ENCODE measurements at regions not wholly inside any gene's neighbourhood (a gene's known extent, or its start where the extent isn't known, plus 50 kb on each side); places are given as distances from the start of the nearest gene placed in this dataset.

DNA sequence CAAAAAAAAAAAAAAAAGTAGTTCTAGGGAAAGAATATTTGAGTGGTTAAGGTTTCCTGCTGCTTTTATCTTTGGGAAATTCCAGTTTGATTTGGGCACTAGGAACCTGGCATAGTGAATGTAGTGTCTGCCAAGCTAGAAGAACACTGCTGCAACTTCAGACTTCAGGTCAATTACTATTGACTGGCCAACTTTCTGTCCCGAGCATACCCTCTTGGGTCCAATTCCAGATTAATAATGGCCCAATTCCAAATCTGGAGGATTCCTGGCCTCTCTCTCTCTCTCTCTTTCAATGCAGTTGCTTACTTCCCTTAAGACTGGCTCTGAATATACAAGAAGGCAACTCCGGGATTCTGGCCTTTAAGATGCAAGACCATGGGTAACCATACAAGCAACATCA, 74.9 kb downstream of the ANKEF1 start:
- no peak overlapping the region for H3K4me3 ChIP-seq (ENCODE audit: low read length)
- TF ChIP-seq, protein P1, sequence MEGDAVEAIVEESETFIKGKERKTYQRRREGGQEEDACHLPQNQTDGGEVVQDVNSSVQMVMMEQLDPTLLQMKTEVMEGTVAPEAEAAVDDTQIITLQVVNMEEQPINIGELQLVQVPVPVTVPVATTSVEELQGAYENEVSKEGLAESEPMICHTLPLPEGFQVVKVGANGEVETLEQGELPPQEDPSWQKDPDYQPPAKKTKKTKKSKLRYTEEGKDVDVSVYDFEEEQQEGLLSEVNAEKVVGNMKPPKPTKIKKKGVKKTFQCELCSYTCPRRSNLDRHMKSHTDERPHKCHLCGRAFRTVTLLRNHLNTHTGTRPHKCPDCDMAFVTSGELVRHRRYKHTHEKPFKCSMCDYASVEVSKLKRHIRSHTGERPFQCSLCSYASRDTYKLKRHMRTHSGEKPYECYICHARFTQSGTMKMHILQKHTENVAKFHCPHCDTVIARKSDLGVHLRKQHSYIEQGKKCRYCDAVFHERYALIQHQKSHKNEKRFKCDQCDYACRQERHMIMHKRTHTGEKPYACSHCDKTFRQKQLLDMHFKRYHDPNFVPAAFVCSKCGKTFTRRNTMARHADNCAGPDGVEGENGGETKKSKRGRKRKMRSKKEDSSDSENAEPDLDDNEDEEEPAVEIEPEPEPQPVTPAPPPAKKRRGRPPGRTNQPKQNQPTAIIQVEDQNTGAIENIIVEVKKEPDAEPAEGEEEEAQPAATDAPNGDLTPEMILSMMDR (conservative IDR thresholded peaks at IDR 0.05; ENCODE audit: low read depth, low read length) = no peak
- DNase-seq (ENCODE audit: low read depth) = no peak

DNA sequence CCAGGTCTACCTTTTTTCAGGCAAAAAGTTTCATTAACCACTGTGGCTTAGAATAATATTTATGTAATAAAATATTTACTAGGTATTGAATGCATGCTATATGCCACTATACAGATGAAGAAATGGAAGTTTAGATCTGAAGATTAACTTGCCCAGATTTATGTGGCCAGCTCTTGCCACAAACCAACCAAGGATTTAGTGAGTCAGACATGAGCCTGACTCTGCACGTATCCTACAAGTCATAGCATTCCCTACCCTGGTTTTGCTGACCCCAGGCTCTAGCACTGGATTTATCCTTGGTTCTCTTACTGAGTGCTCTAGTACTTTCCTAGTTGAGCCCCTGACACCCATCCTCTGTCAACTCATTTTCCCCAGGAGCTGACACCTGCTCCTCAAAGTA, 75.4 kb downstream of the ANKEF1 start:
- TF ChIP-seq, protein P1 (conservative IDR thresholded peaks at IDR 0.05; ENCODE audit: low read depth, low read length) = no peak
- H3K4me3 ChIP-seq (ENCODE audit: low read length) = no peak overlapping the region
- no peak for DNase-seq (ENCODE audit: low read depth)

DNA sequence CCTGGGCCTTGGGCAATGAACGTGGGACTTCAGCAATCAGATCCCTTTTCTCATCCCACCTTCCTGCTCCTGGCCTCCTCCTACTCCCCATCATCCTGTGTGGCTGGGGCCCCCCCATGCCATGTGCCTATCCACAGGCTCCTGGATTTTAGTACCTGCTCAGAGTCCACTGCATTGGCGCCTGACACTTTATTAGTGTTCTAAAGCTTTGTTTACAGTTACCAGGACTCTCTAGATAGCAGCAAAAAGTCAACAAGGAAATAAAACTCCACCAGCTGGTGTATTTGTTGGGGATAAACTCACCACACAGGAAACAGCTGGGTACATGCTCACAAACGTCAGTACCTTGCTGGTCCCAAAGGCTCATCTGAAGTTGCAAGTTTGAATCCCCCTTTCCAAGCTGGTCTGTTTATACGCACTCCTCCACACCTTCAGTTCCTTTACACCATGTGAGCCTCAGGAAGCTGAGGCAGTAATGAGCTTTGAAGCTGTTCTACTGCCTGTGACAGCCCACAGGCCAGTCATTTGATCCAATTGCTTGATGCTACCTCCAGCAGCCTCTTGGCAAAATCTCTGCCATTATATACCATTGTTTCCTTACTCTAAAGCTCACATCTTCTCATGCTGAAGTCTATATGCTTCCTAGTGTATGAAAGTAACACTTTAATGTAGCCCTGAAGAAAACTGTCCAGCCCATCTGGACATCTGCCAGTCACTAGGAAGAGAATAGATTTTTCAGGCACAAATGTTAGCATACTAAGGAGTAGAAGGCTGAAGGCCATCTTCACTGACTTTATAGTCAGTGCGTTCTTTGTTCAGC, 76.6 kb downstream of the ANKEF1 start:
- DNase-seq (ENCODE audit: low read depth) = no peak
- H3K4me3 ChIP-seq (ENCODE audit: low read length) = no peak overlapping the region
- TF ChIP-seq, protein P1 (conservative IDR thresholded peaks at IDR 0.05; ENCODE audit: low read depth, low read length) = no peak

DNA sequence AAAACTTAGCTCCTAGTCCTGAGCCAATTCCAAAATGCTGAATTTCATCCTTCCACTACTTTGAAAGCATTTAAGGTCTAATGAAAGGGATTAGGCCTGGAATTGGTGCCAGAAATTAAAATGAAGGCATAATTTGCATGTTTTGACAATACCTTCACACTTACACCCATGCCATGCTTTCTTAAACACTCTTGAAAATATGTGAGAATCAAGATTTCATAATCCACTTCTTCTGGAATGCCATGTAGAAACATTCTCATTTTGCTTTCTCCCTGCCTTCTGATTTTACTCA, 77.1 kb downstream of the ANKEF1 start:
- TF ChIP-seq, protein P1 (conservative IDR thresholded peaks at IDR 0.05; ENCODE audit: low read depth, low read length) = no peak
- H3K4me3 ChIP-seq (ENCODE audit: low read length) = no peak overlapping the region
- DNase-seq (ENCODE audit: low read depth) = no peak

DNA sequence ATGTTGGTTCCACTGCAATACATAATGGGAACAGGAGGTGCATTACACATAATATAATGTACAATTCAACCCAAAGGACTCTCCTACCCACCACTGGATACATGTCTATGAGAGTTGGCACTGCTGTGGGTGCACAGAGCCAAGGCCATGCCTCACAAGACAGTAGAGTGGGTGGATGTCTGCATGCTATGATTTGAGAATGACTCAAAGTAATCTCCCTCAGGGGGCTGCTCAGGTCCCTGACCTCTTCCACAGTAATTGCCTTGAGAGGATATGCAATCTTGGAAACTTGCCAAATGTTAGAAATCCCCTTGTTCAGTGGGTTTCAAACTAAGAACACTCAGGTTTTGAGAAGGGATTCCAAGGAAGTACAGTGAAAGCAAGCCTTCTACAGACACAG, 79.0 kb downstream of the ANKEF1 start:
- TF ChIP-seq, protein P1 (conservative IDR thresholded peaks at IDR 0.05; ENCODE audit: low read depth, low read length) = no peak
- no peak overlapping the region for H3K4me3 ChIP-seq (ENCODE audit: low read length)
- no peak for DNase-seq (ENCODE audit: low read depth)

DNA sequence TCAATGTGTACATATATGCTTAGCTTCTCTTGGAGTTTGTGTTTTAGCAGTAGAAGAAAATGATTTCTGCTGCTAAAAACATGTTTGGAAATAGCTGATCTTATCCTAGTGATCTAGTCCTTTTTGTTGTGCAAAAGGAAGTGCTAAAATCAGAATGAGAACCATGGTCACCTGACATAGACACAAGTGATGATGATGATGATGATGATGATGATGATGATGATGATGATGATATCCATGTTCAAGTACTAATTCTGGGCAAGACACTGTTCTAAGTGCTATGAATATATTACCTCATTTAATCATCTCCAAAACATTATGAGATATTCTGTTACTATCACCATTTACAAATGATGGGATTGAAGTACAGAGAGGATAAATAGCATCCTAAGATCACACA, 79.8 kb downstream of the ANKEF1 start:
- no peak overlapping the region for H3K4me3 ChIP-seq (ENCODE audit: low read length)
- no peak for DNase-seq (ENCODE audit: low read depth)
- TF ChIP-seq, protein P1 (conservative IDR thresholded peaks at IDR 0.05; ENCODE audit: low read depth, low read length) = no peak

DNA sequence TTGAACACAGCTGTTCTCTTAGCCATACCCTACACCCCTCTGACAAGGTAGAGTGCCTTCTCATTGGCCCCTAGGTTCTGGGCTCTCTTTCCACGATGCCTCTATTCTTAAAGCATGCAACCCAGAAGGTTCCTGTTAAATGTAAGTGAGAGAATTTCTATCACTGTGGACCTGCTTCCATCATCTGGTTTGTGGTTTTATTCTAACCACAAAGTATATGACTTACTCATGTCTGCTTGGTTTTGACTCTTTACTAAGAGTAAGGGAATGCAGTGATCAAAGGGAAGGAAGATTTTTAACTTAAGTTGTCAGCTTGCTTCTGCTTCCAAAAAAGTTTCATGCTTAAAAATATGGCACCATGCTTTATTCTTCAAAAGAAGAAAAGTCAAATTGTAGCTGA, 80.2 kb downstream of the ANKEF1 start:
- DNase-seq (ENCODE audit: low read depth) = no peak
- H3K4me3 ChIP-seq (ENCODE audit: low read length) = no peak overlapping the region
- TF ChIP-seq, protein P1 (conservative IDR thresholded peaks at IDR 0.05; ENCODE audit: low read depth, low read length) = no peak

Data from retinal pigment epithelial cell (primary cell).